H1 (cell line): ENCODE measurements at regions not wholly inside any gene's neighbourhood (a gene's known extent, or its start where the extent isn't known, plus 50 kb on each side); places are given as distances from the start of the nearest gene placed in this dataset.
A peak's percentile ranks its signal among the peaks of the same experiment; 100 is the strongest.

ENCODE experiments used
- CTCF ChIA-PET: fragments of 300-600 bp; sonication (Branson Sonifier 250); formaldehyde crosslinking; loops from one replicate; lab custom pipeline; 2021; ENCODE audit not compliant: partially characterized antibody; lab: Charles Lee
- POLR2A ChIA-PET: fragments of 300-600 bp; sonication (Branson Sonifier 250); formaldehyde crosslinking; loops from one replicate; lab custom pipeline; 2021; ENCODE audit warnings: inconsistent platforms; ENCODE audit not compliant: partially characterized antibody; lab: Charles Lee
- DNase-seq, 2 experiments: peaks; one replicate each; pipeline versions ENCODE4 v3.0.0 to v3.0.0-alpha.2; 2010 to 2022; ENCODE audit warnings: low spot score in 2 of 2, low read depth in 1 of 2, mixed read lengths in 1 of 2
- FAIRE-seq: peaks from 2 replicates; lab custom pipeline; 2011; peaks lifted over from hg19 to GRCh38; lab: Jason Lieb, UNC
- H2AFZ ChIP-seq: 2 replicates; pipeline ENCODE4 v1.8.1; 2012; ENCODE audit warnings: low read length, inconsistent platforms
- H2AK5ac ChIP-seq: 2 replicates; pipeline ENCODE4 v1.6.1; 2013; ENCODE audit warnings: low read depth, low read length
- H2BK120ac ChIP-seq: replicated peaks from 2 replicates; pipeline ENCODE3; 2013; ENCODE audit warnings: low read depth, low read length, inconsistent platforms
- H2BK12ac ChIP-seq: 2 replicates; pipeline ENCODE4 v1.6.1; 2013; ENCODE audit warnings: low read depth, low read length
- H2BK15ac ChIP-seq: 2 replicates; pipeline ENCODE4 v1.6.1; 2013; ENCODE audit warnings: low read length
- H2BK20ac ChIP-seq: 2 replicates; pipeline ENCODE4 v1.6.1; 2013; ENCODE audit warnings: low read length
- H2BK5ac ChIP-seq: 2 replicates; pipeline ENCODE4 v1.6.1; 2013; ENCODE audit warnings: low read depth, low read length
- H3K14ac ChIP-seq: 2 replicates; pipeline ENCODE4 v1.6.1; 2013; ENCODE audit warnings: inconsistent platforms; ENCODE audit not compliant: insufficient read length
- H3K18ac ChIP-seq: 2 replicates; pipeline ENCODE4 v1.6.1; 2013; ENCODE audit warnings: low read length; ENCODE audit errors: extremely low read depth
- H3K23ac ChIP-seq: 2 replicates; pipeline ENCODE4 v1.6.1; 2013; ENCODE audit warnings: inconsistent platforms; ENCODE audit not compliant: insufficient read length
- H3K23me2 ChIP-seq: 2 replicates; pipeline ENCODE4 v1.6.1; 2013; ENCODE audit warnings: low read depth, low read length
- H3K27ac ChIP-seq: 2 replicates; pipeline ENCODE4 v1.6.1; 2011; ENCODE audit warnings: low read depth, low read length, inconsistent platforms
- H3K27me3 ChIP-seq, 4 experiments: replicated peaks in 1 of 4; 1 replicate in 1 of 4; 2 replicates in 3 of 4; pipeline versions ENCODE4 v1.6.1 to v1.8.1; 2011 to 2013; ENCODE audit warnings: low read length in 3 of 4, mild to moderate bottlenecking in 3 of 4, inconsistent platforms in 2 of 4, mixed read lengths in 2 of 4, moderate library complexity in 1 of 4; ENCODE audit not compliant: control insufficient read depth in 3 of 4, insufficient read depth in 3 of 4; ENCODE audit errors: extremely low read depth in 1 of 4
- H3K36me3 ChIP-seq, 4 experiments: 2 replicates each; pipeline versions ENCODE4 v1.6.1 to v1.8.1; 2011 to 2013; ENCODE audit warnings: mild to moderate bottlenecking in 4 of 4, low read length in 3 of 4, moderate library complexity in 2 of 4, control low read depth in 1 of 4, inconsistent platforms in 1 of 4; ENCODE audit not compliant: insufficient read depth in 4 of 4, control insufficient read depth in 2 of 4
- H3K4ac ChIP-seq: replicated peaks from 2 replicates; pipeline ENCODE3; 2013; ENCODE audit warnings: low read length, low read depth, mixed read lengths, inconsistent platforms; ENCODE audit not compliant: insufficient read length
- H3K4me1 ChIP-seq, 4 experiments: replicated peaks in 1 of 4; 1 replicate in 1 of 4; 2 replicates in 3 of 4; pipeline versions ENCODE4 v1.6.1 to v1.8.1; 2011 to 2013; ENCODE audit warnings: low read length in 3 of 4, inconsistent platforms in 2 of 4, mixed read lengths in 1 of 4; ENCODE audit not compliant: insufficient read depth in 4 of 4, control insufficient read depth in 3 of 4
- H3K4me2 ChIP-seq, 2 experiments: 2 replicates each; pipeline versions ENCODE4 v1.6.1 to v1.8.1; 2011 to 2013; ENCODE audit warnings: low read depth in 2 of 2, low read length in 2 of 2, control low read depth in 1 of 2, inconsistent platforms in 1 of 2, mild to moderate bottlenecking in 1 of 2; ENCODE audit not compliant: insufficient read depth in 1 of 2
- H3K4me3 ChIP-seq, 4 experiments: fragments of 200-600, 300-600 bp in 1 of 4; sonication (generic), shearing (Covaris generic), sonication (Bioruptor Twin) in 1 of 4; 2 replicates each; pipeline versions ENCODE4 v1.5.1 to v1.8.1; 2011 to 2016; ENCODE audit warnings: low read length in 4 of 4, low read depth in 3 of 4, control low read depth in 2 of 4, inconsistent platforms in 2 of 4, mild to moderate bottlenecking in 2 of 4, mixed read lengths in 1 of 4, moderate library complexity in 1 of 4; ENCODE audit not compliant: insufficient read depth in 2 of 4; ENCODE audit errors: extremely low read depth in 1 of 4
- H3K56ac ChIP-seq: replicated peaks from 2 replicates; pipeline ENCODE3; 2013; ENCODE audit warnings: low read depth, mild to moderate bottlenecking, mixed read lengths, low read length, inconsistent platforms; ENCODE audit not compliant: insufficient read length
- H3K79me1 ChIP-seq: 2 replicates; pipeline ENCODE4 v1.6.1; 2013; ENCODE audit warnings: low read depth, low read length, control low read depth
- H3K79me2 ChIP-seq, 2 experiments: 2 replicates each; pipeline versions ENCODE4 v1.6.1 to v1.8.1; 2012 to 2013; ENCODE audit warnings: low read length in 2 of 2, mild to moderate bottlenecking in 2 of 2, inconsistent platforms in 1 of 2; ENCODE audit not compliant: insufficient read depth in 2 of 2, control insufficient read depth in 1 of 2
- H3K9ac ChIP-seq, 4 experiments: replicated peaks in 1 of 4; 1 replicate in 1 of 4; 2 replicates in 3 of 4; pipeline versions ENCODE4 v1.6.1 to v1.8.1; 2011 to 2013; ENCODE audit warnings: low read depth in 3 of 4, low read length in 3 of 4, control low read depth in 2 of 4, mild to moderate bottlenecking in 2 of 4, moderate library complexity in 2 of 4, inconsistent platforms in 1 of 4; ENCODE audit errors: extremely low read depth in 1 of 4
- H3K9me3 ChIP-seq, 2 experiments: 2 replicates each; pipeline versions ENCODE4 v1.6.1 to v1.8.1; 2012 to 2013; ENCODE audit warnings: mild to moderate bottlenecking in 2 of 2, moderate library complexity in 2 of 2, control low read depth in 1 of 2, inconsistent platforms in 1 of 2, low read depth in 1 of 2, low read length in 1 of 2, mixed read lengths in 1 of 2; ENCODE audit not compliant: insufficient read depth in 2 of 2
- H4K20me1 ChIP-seq, 2 experiments: replicated peaks in 1 of 2; 2 replicates each; pipeline versions ENCODE3 to v1.8.1; 2011 to 2013; ENCODE audit warnings: inconsistent platforms in 2 of 2, low read length in 2 of 2, mild to moderate bottlenecking in 1 of 2; ENCODE audit not compliant: insufficient read depth in 2 of 2, control insufficient read depth in 1 of 2
- H4K5ac ChIP-seq: 2 replicates; pipeline ENCODE4 v1.6.1; 2013; ENCODE audit warnings: low read length, low read depth, mixed read lengths, inconsistent platforms; ENCODE audit not compliant: insufficient read length
- H4K8ac ChIP-seq: 2 replicates; pipeline ENCODE4 v1.8.0; 2013; ENCODE audit warnings: mild to moderate bottlenecking, moderate library complexity, low read length, inconsistent platforms; ENCODE audit not compliant: insufficient read depth; ENCODE audit errors: extremely low read depth
- H4K91ac ChIP-seq: replicated peaks from 2 replicates; pipeline ENCODE3; 2013; ENCODE audit warnings: low read length, mixed read lengths, inconsistent platforms; ENCODE audit not compliant: insufficient read length
- BRCA1 ChIP-seq: IDR thresholded peaks from 2 replicates; pipeline ENCODE4 v1.6.1; 2012; ENCODE audit warnings: low read depth, low read length, improper control_type of control experiment
- CBX5 ChIP-seq: fragments of 300-800, 300-1000 bp; sonication (generic); IDR thresholded peaks from 2 replicates; pipeline ENCODE4 v1.7.1; 2016; ENCODE audit warnings: antibody characterized with exemption, low read length, low read depth
- CHD1 ChIP-seq: IDR thresholded peaks from 2 replicates; pipeline ENCODE4 v1.6.1; 2012; ENCODE audit warnings: low read depth, low read length, improper control_type of control experiment
- CREB1 ChIP-seq: IDR thresholded peaks from 2 replicates; pipeline ENCODE4 v1.6.1; 2012; ENCODE audit warnings: inconsistent platforms
- HDAC2 ChIP-seq, 2 experiments: fragments of 300-600 bp in 1 of 2; sonication (generic) in 1 of 2; IDR thresholded peaks; 2 replicates each; pipeline ENCODE4 v1.6.1; 2011 to 2012; ENCODE audit warnings: low read depth in 2 of 2, low read length in 2 of 2, mild to moderate bottlenecking in 2 of 2, moderate library complexity in 2 of 2, borderline replicate concordance in 1 of 2, inconsistent platforms in 1 of 2
- JUND ChIP-seq: IDR thresholded peaks from 2 replicates; pipeline ENCODE4 v1.6.1; 2011; ENCODE audit warnings: mild to moderate bottlenecking, improper control_type of control experiment, low read length
- NANOG ChIP-seq: IDR thresholded peaks from 2 replicates; pipeline ENCODE4 v1.6.1; 2011; ENCODE audit warnings: low read length, low read depth, mild to moderate bottlenecking, inconsistent platforms; ENCODE audit not compliant: insufficient read depth, poor library complexity, severe bottlenecking
- RAD21 ChIP-seq, 2 experiments: IDR thresholded peaks in 1 of 2; conservative IDR thresholded peaks in 1 of 2; 2 replicates each; pipeline ENCODE4 v1.6.1; 2011; ENCODE audit warnings: low read depth in 2 of 2, low read length in 2 of 2, improper control_type of control experiment in 1 of 2, inconsistent platforms in 1 of 2, mild to moderate bottlenecking in 1 of 2, moderate library complexity in 1 of 2
- SIX5 ChIP-seq: IDR thresholded peaks from 2 replicates; pipeline ENCODE4 v1.6.1; 2011; ENCODE audit warnings: mild to moderate bottlenecking, low read depth, low read length
- TBP ChIP-seq: IDR thresholded peaks from 2 replicates; pipeline ENCODE4 v1.6.1; 2011; ENCODE audit warnings: low read depth, low read length, improper control_type of control experiment
- TEAD4 ChIP-seq: IDR thresholded peaks from 2 replicates; pipeline ENCODE4 v1.6.1; 2012; ENCODE audit warnings: low read depth, low read length, inconsistent platforms, mixed read lengths
- WGBS, 2 experiments: shearing (Covaris generic) in 1 of 2; methylation state at CpG; one replicate each; pipeline versions ENCODE4 v1.1.6 to v1.1.7; 2013 to 2015; ENCODE audit warnings: low lambda C conversion rate in 2 of 2, mixed read lengths in 2 of 2, inconsistent platforms in 1 of 2, low coverage in 1 of 2, missing lambda C conversion rate in 1 of 2; ENCODE audit not compliant: insufficient replicate concordance in 2 of 2, insufficient coverage in 1 of 2, insufficient read length in 1 of 2; ENCODE audit errors: extremely low coverage in 1 of 2, missing lambda C conversion rate in 1 of 2; 5-methylcytosine and 5-hydroxymethylcytosine counted together

DNA sequence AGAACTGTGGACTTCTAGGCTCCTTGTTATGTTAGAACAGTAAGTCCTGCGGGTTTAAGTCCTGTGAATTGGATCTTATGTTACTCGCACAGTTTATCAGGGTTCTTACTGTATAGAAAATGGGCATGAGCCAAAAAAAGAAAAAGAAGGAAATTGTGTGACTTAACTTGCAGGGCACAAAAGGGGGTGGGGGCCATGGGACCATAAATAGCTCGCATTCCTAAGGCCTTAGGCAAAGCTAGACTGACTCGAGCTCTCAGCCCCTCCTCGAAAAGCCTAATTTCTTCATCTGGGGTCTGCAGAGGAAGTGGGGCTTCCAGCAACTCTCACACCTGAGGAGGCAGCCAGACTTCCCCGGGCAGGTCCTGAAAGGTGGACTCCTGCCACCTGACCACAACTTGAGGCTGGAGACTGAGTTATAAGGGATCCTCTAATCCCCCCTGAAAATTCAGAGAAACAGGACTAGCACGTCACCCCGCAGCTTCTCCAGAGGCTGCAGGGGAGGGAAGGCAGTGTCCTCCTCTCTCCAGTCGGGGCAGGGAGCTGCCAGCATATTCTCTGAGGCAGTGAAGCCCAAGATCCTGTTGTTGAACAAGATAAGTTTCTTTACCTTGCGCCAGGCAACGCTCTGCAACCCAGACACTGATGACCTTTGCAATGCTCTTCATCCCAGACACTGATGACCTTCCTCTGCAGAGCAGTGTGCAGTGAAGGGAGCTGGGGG is 280.5 kb downstream of the PCNX1 start:
- no peak overlapping the region for H2BK120ac ChIP-seq
- H3K23me2 ChIP-seq: no peaks in the 10 kb centered on the region
- peak overlapping the region; percentile 81 for H2AFZ ChIP-seq
- no peaks in the 10 kb centered on the region for H3K36me3 ChIP-seq
- 0 out of 2 replicates have a peak overlapping the region, but pooled peaks have one; percentile 6 for H2BK20ac ChIP-seq
- H2BK15ac ChIP-seq: no peak overlapping the region; the same call in 1 of the 2 replicates
- H2BK5ac ChIP-seq: peak overlapping the region; percentile 66; the same call in 1 of the 2 replicates
- no peak overlapping the region for H2BK12ac ChIP-seq
- WGBS, 2 experiments: 77% methylated on average over 11 of the region's 11 CpGs; no CpG with 5 or more reads in 1 of the 2 experiments
- TF ChIP-seq SIX5 (no peak), RAD21 (IDR thresholded peaks at IDR 0.05 in 1 of 2, conservative IDR thresholded peaks at IDR 0.05 in 1 of 2; ENCODE audit: low read depth in 2 of 2, low read length in 2 of 2) (no peak), TEAD4 (peak; percentile 72; the same call in 1 of the 2 replicates), NANOG (no peak), BRCA1 (no peak), JUND (0 out of 2 replicates have a peak, but pooled peaks have one; percentile 17), HDAC2 (IDR thresholded peaks at IDR 0.05; ENCODE audit: borderline replicate concordance in 1 of 2, low read depth in 2 of 2, low read length in 2 of 2) (no peak), CBX5 (no peak), CHD1 (no peak), TBP (no peak), CREB1 (no peak)
- no peak overlapping the region for H2AK5ac ChIP-seq
- H4K5ac ChIP-seq: no peak overlapping the region
- POLR2A ChIA-PET: interaction anchor here (0.6 to 1.3 kb wide), 3 partner anchors 14 to 73 kb away, joined by 3 read pairs; no protein-coding TSS in a partner anchor
- H4K8ac ChIP-seq: no peak overlapping the region
- FAIRE-seq: no peak
- no peaks in the 10 kb centered on the region for H3K79me1 ChIP-seq
- H4K91ac ChIP-seq: peak overlapping the region; percentile 5
- H3K27ac ChIP-seq: no peak overlapping the region
- no peak overlapping the region for H3K23ac ChIP-seq
- H3K9ac ChIP-seq: no peak overlapping the region
- H3K18ac ChIP-seq: peak overlapping the region; percentile 68
- no peaks in the 10 kb centered on the region for H3K9me3 ChIP-seq
- no peak overlapping the region; a peak in 1 of 4 replicates for H3K4me2 ChIP-seq
- H3K27me3 ChIP-seq: no peaks in the 10 kb centered on the region
- peaks cover 0 to 9% (median 4%) of the 10 kb centered on the region in 4 experiments; a peak in 6 of 7 replicates for H3K4me1 ChIP-seq
- no peak overlapping the region for H3K4me3 ChIP-seq
- H3K56ac ChIP-seq: no peak overlapping the region
- H3K14ac ChIP-seq: no peak overlapping the region
- no peak overlapping the region for H3K4ac ChIP-seq
- CTCF ChIA-PET: interaction anchor here (0.5 to 2.2 kb wide), 6 partner anchors 9 to 565 kb away, joined by 3 to 8 read pairs (median 4); no protein-coding TSS in a partner anchor
- H3K79me2 ChIP-seq: no peaks in the 10 kb centered on the region
- no peak for DNase-seq
- H4K20me1 ChIP-seq: no peaks in the 10 kb centered on the region
